ENCODE measurements at regions not wholly inside any gene's neighbourhood (a gene's known extent, or its start where the extent isn't known, plus 50 kb on each side); places are given as distances from the start of the nearest gene placed in this dataset.

- Histone ChIP-seq H3K79me2 (ENCODE audit: control insufficient read depth, insufficient read depth, low read length) (no peaks in the 10 kb centered on the region), H3K4me3 (replicated peaks in 1 of 3; ENCODE audit: insufficient read depth in 1 of 3, low read depth in 1 of 3, low read length in 3 of 3) (no peak overlapping the region), H3K9me1 (replicated peaks; ENCODE audit: control insufficient read depth, extremely low read depth, insufficient read depth, low read length) (no peaks in the 10 kb centered on the region), H3K4me1 (ENCODE audit: control insufficient read depth, extremely low read depth, insufficient read depth, low read length) (no peaks in the 10 kb centered on the region), H4K20me1 (replicated peaks; ENCODE audit: control insufficient read depth, extremely low read depth, insufficient read depth, low read length) (no peaks in the 10 kb centered on the region), H3K27me3 (ENCODE audit: control insufficient read depth in 2 of 2, insufficient read depth in 2 of 2, low read length in 2 of 2) (no peaks in the 10 kb centered on the region), H2AFZ (ENCODE audit: low read depth, low read length) (no peak overlapping the region), H3K4me2 (ENCODE audit: insufficient read depth, low read length) (no peak overlapping the region), H3K9me3 (replicated peaks; ENCODE audit: control insufficient read depth, insufficient read depth, low read length) (no peaks in the 10 kb centered on the region), H3K27ac (ENCODE audit: insufficient read depth, low read depth, low read length) (no peak overlapping the region), H3K36me3 (ENCODE audit: control insufficient read depth in 2 of 2, extremely low read depth in 1 of 2, insufficient read depth in 2 of 2, low read length in 2 of 2) (no peaks in the 10 kb centered on the region), H3K9ac (replicated peaks; ENCODE audit: extremely low read depth, insufficient read depth, low read length) (no peak overlapping the region)
- intact Hi-C loops (cut with micrococcal nuclease) (no loop called here), dilution Hi-C loops (cut with MboI; ENCODE audit: extremely low pct_ligation_motif_present, low sequenced_read_pairs) (no loop called here)
- CTCF ChIA-PET: interaction anchor here (1.5 kb wide), 1 partner anchor 240 kb away, joined by 3 read pairs; no protein-coding TSS in a partner anchor
- POLR2A ChIA-PET: no interaction called here
- TF ChIP-seq MAX (IDR thresholded peaks at IDR 0.05; ENCODE audit: insufficient read depth, insufficient read length): no peak
- FAIRE-seq: no peak
- no peak for DNase-seq (ENCODE audit: low read depth, low spot score)
- no TSS peak for BruUV-seq (replicated peaks)
Measured at GRCh38 chr12:88409257-88409656, 171.0 kb downstream of the KITLG start.

DNA sequence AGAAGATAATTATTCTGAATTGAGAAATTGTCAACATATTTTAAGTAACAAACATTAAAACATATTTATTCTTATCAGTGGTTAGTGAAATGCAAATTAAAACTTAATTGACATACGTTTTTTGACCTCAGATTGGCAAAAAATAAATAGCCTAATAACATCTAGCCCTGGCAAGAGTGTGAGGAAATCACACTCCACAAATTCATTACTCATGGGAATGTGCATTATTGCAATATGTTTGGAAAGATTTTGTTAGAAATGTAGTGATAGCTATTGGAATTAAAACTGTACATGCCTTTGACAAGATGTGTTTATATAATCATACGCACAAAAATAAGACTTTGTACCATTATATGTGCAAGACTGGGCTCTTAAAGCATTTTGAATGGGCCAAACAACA lies 168.6 kb downstream of the KITLG start:
- Histone ChIP-seq H3K9me1 (replicated peaks; ENCODE audit: control insufficient read depth, extremely low read depth, insufficient read depth, low read length) (no peaks in the 10 kb centered on the region), H3K4me3 (replicated peaks in 1 of 3; ENCODE audit: insufficient read depth in 1 of 3, low read depth in 1 of 3, low read length in 3 of 3) (no peak overlapping the region), H3K79me2 (ENCODE audit: control insufficient read depth, insufficient read depth, low read length) (no peaks in the 10 kb centered on the region), H3K36me3 (ENCODE audit: control insufficient read depth in 2 of 2, extremely low read depth in 1 of 2, insufficient read depth in 2 of 2, low read length in 2 of 2) (no peaks in the 10 kb centered on the region), H3K9me3 (replicated peaks; ENCODE audit: control insufficient read depth, insufficient read depth, low read length) (no peaks in the 10 kb centered on the region), H4K20me1 (replicated peaks; ENCODE audit: control insufficient read depth, extremely low read depth, insufficient read depth, low read length) (no peaks in the 10 kb centered on the region), H2AFZ (ENCODE audit: low read depth, low read length) (no peak overlapping the region), H3K9ac (replicated peaks; ENCODE audit: extremely low read depth, insufficient read depth, low read length) (no peak overlapping the region), H3K27ac (ENCODE audit: insufficient read depth, low read depth, low read length) (no peak overlapping the region), H3K27me3 (ENCODE audit: control insufficient read depth in 2 of 2, insufficient read depth in 2 of 2, low read length in 2 of 2) (no peaks in the 10 kb centered on the region), H3K4me2 (ENCODE audit: insufficient read depth, low read length) (no peak overlapping the region), H3K4me1 (ENCODE audit: control insufficient read depth, extremely low read depth, insufficient read depth, low read length) (no peaks in the 10 kb centered on the region)
- intact Hi-C loops (cut with micrococcal nuclease): no loop called here
- POLR2A ChIA-PET: no interaction called here
- no peak for TF ChIP-seq EZH2 (IDR thresholded peaks at IDR 0.05; ENCODE audit: borderline replicate concordance, low read depth, low read length, severe bottlenecking)
- TF ChIP-seq POLR2A (IDR thresholded peaks at IDR 0.05; ENCODE audit: low read depth, low read length): no peak
- no peak for FAIRE-seq
- CTCF ChIA-PET: interaction anchor here (1.1 to 1.7 kb wide), 2 partner anchors 9 to 11 kb away, joined by 4 to 5 read pairs; no protein-coding TSS in a partner anchor
- no TSS peak for BruUV-seq (replicated peaks)
- dilution Hi-C loops (cut with MboI; ENCODE audit: extremely low pct_ligation_motif_present, low sequenced_read_pairs): no loop called here
- DNase-seq (ENCODE audit: low read depth, low spot score): no peak

Data from endothelial cell of umbilical vein (primary cell).